A673 (cell line): ENCODE measurements at regions not wholly inside any gene's neighbourhood (a gene's known extent, or its start where the extent isn't known, plus 50 kb on each side); places are given as distances from the start of the nearest gene placed in this dataset.

ENCODE experiments used
- CTCF ChIP-seq: fragments of 300-800, 200-600 bp; sonication (generic); conservative IDR thresholded peaks from 2 replicates; pipeline ENCODE4 v1.5.1; 2017; ENCODE audit warnings: low read depth, mild to moderate bottlenecking, antibody characterized with exemption, low read length, moderate library complexity, mixed read lengths
- EZH2 ChIP-seq: fragments of 200-600 bp; sonication (generic); IDR thresholded peaks from 2 replicates; pipeline ENCODE4 v1.6.1; 2017; ENCODE audit warnings: borderline replicate concordance, low read depth, mild to moderate bottlenecking, mixed read lengths, antibody characterized with exemption, low read length; ENCODE audit not compliant: poor library complexity, severe bottlenecking

GRCh38 chr4:138927072-138927471, 88.5 kb upstream of the NOCT start:
- TF ChIP-seq CTCF (no peak), EZH2 (no peak)
